PC-9 (cell line): ENCODE measurements at regions not wholly inside any gene's neighbourhood (a gene's known extent, or its start where the extent isn't known, plus 50 kb on each side); places are given as distances from the start of the nearest gene placed in this dataset.

Experiments used
- BruUV-seq: library from RNA; stranded (reverse); fragments of 400-500 nt; replicated peaks from 2 replicates; lab custom pipeline; 2021; lab: Mats Ljungman, UMichigan
- CTCF ChIA-PET: fragments of 300-600 bp; sonication (Branson Sonifier 250); formaldehyde crosslinking; loops from one replicate; lab custom pipeline; 2022; ENCODE audit warnings: antibody characterized with exemption; lab: Charles Lee
- POLR2A ChIA-PET: fragments of 300-600 bp; sonication (Branson Sonifier 250); formaldehyde crosslinking; loops from one replicate; lab custom pipeline; 2022; ENCODE audit warnings: antibody characterized with exemption; ENCODE audit not compliant: unreplicated experiment; lab: Charles Lee
- DNase-seq, 2 experiments: peaks; one replicate each; pipeline versions ENCODE4 v3.0.0 to v3.0.0-alpha.2; 2015 to 2022; ENCODE audit warnings: mixed read lengths in 1 of 2
- H2AFZ ChIP-seq: fragments of 200-600 bp; sonication (generic); 2 replicates; pipeline ENCODE4 v1.8.1; 2017; ENCODE audit warnings: antibody characterized with exemption
- H3F3A ChIP-seq: fragments of 200-600 bp; sonication (generic); 2 replicates; pipeline ENCODE4 v1.8.1; 2017; ENCODE audit warnings: antibody characterized with exemption, mild to moderate bottlenecking, low read depth; ENCODE audit not compliant: insufficient read depth
- H3K27ac ChIP-seq: fragments of 200-600 bp; sonication (generic); 2 replicates; pipeline ENCODE4 v1.6.1; 2016; ENCODE audit warnings: mixed run types
- H3K27me3 ChIP-seq: fragments of 200-600 bp; sonication (generic); 2 replicates; pipeline ENCODE4 v1.6.1; 2016; ENCODE audit warnings: low read depth, mixed run types; ENCODE audit not compliant: insufficient read depth
- H3K36me3 ChIP-seq: fragments of 200-600 bp; sonication (generic); 2 replicates; pipeline ENCODE4 v1.6.1; 2016; ENCODE audit warnings: low read depth, mixed run types
- H3K4me1 ChIP-seq: fragments of 200-600 bp; sonication (generic); replicated peaks from 2 replicates; pipeline ENCODE4 v1.6.1; 2016; ENCODE audit warnings: mixed run types; ENCODE audit not compliant: insufficient read depth
- H3K4me2 ChIP-seq: fragments of 200-600 bp; sonication (generic); 2 replicates; pipeline ENCODE4 v1.6.1; 2017; ENCODE audit warnings: mixed run types
- H3K4me3 ChIP-seq: fragments of 200-600 bp; sonication (generic); 2 replicates; pipeline ENCODE4 v1.6.1; 2016; ENCODE audit warnings: mixed run types
- H3K79me2 ChIP-seq: fragments of 200-600 bp; sonication (generic); 2 replicates; pipeline ENCODE4 v1.6.1; 2017; ENCODE audit warnings: low read depth, mixed run types
- H3K9me2 ChIP-seq: fragments of 200-600 bp; sonication (generic); 2 replicates; pipeline ENCODE4 v1.8.1; 2017; ENCODE audit warnings: mild to moderate bottlenecking; ENCODE audit not compliant: insufficient read depth
- H3K9me3 ChIP-seq: fragments of 200-600 bp; sonication (generic); 2 replicates; pipeline ENCODE4 v1.8.1; 2016; ENCODE audit warnings: low read depth; ENCODE audit not compliant: insufficient read depth
- H4K20me1 ChIP-seq: fragments of 200-600 bp; sonication (generic); 2 replicates; pipeline ENCODE4 v1.8.1; 2017; ENCODE audit not compliant: insufficient read depth
- CTCF ChIP-seq: fragments of 200-600 bp; sonication (generic); conservative IDR thresholded peaks from 2 replicates; pipeline ENCODE4 v1.6.1; 2017; ENCODE audit warnings: mixed run types, antibody characterized with exemption, mild to moderate bottlenecking, moderate library complexity
- EZH2 ChIP-seq: fragments of 200-600 bp; sonication (generic); IDR thresholded peaks from 2 replicates; pipeline ENCODE4 v1.8.0; 2017; ENCODE audit warnings: antibody characterized with exemption, low read depth
- intact Hi-C: fragments of 100-400 bp; cut with micrococcal nuclease; formaldehyde crosslinking; loops from one replicate; pipeline ENCODE4 v1.10.0; 2022; ENCODE audit not compliant: unreplicated experiment

GRCh38 chr6:104669483-104669882 is 190.2 kb downstream of the HACE1 start:
- TF ChIP-seq CTCF, result no peak
- no peak for TF ChIP-seq EZH2
- DNase-seq, result no peak
- ChIA-PET POLR2A (no interaction called here), CTCF (no interaction called here)
- Histone ChIP-seq H3K9me3 (no peaks in the 10 kb centered on the region), H3K9me2 (no peaks in the 10 kb centered on the region), H4K20me1 (no peaks in the 10 kb centered on the region), H3K27ac (no peak overlapping the region), H3K4me1 (no peaks in the 10 kb centered on the region), H3K36me3 (no peaks in the 10 kb centered on the region), H3K4me3 (no peak overlapping the region), H2AFZ (no peak overlapping the region), H3K79me2 (no peaks in the 10 kb centered on the region), H3K4me2 (no peak overlapping the region), H3F3A (no peaks in the 10 kb centered on the region), H3K27me3 (no peaks in the 10 kb centered on the region)
- BruUV-seq, result no TSS peak
- intact Hi-C loops, result no loop called here

GRCh38 chr6:104656235-104656634 is 203.5 kb downstream of the HACE1 start:
- POLR2A ChIA-PET, result no interaction called here
- H3K27ac ChIP-seq, result no peak overlapping the region
- no peaks in the 10 kb centered on the region for H3F3A ChIP-seq
- H3K4me3 ChIP-seq, result no peak overlapping the region
- CTCF ChIA-PET, result no interaction called here
- no peak overlapping the region for H2AFZ ChIP-seq
- H3K9me2 ChIP-seq, result no peaks in the 10 kb centered on the region
- no peaks in the 10 kb centered on the region for H3K79me2 ChIP-seq
- intact Hi-C loops, result no loop called here
- no peaks in the 10 kb centered on the region for H3K9me3 ChIP-seq
- TF ChIP-seq EZH2, result no peak
- no peak for TF ChIP-seq CTCF
- no peaks in the 10 kb centered on the region for H3K4me1 ChIP-seq
- DNase-seq, result no peak
- BruUV-seq, result no TSS peak
- H3K27me3 ChIP-seq, result no peaks in the 10 kb centered on the region
- no peaks in the 10 kb centered on the region for H4K20me1 ChIP-seq
- H3K4me2 ChIP-seq, result no peak overlapping the region
- H3K36me3 ChIP-seq, result no peaks in the 10 kb centered on the region

GRCh38 chr6:104653781-104654180 is 205.9 kb downstream of the HACE1 start:
- intact Hi-C loops, result no loop called here
- Histone ChIP-seq H3K4me1 (no peaks in the 10 kb centered on the region), H3K36me3 (no peaks in the 10 kb centered on the region), H3K4me3 (no peak overlapping the region), H3K9me3 (no peaks in the 10 kb centered on the region), H3F3A (no peaks in the 10 kb centered on the region), H3K9me2 (no peaks in the 10 kb centered on the region), H3K79me2 (no peaks in the 10 kb centered on the region), H4K20me1 (no peaks in the 10 kb centered on the region), H2AFZ (no peak overlapping the region), H3K27me3 (no peaks in the 10 kb centered on the region), H3K27ac (no peak overlapping the region), H3K4me2 (no peak overlapping the region)
- no TSS peak for BruUV-seq
- ChIA-PET CTCF (interaction anchor here (0.7 kb wide), 1 partner anchor 29 kb away, joined by 3 read pairs; no protein-coding TSS in a partner anchor), POLR2A (no interaction called here)
- TF ChIP-seq EZH2, result no peak
- no peak for TF ChIP-seq CTCF
- DNase-seq, result no peak
